GM12892 (cell line): ENCODE measurements at regions not wholly inside any gene's neighbourhood (a gene's known extent, or its start where the extent isn't known, plus 50 kb on each side); places are given as distances from the start of the nearest gene placed in this dataset.

Experiments
- POLR2A ChIP-seq: IDR thresholded peaks from 2 replicates; pipeline ENCODE4 v1.6.1; 2011; ENCODE audit warnings: low read depth, low read length, control low read depth
- POLR2AphosphoS5 ChIP-seq: IDR thresholded peaks from 2 replicates; pipeline ENCODE4 v1.6.1; 2011; ENCODE audit warnings: low read depth, low read length, control low read depth

- TF ChIP-seq POLR2A: no peak
- no peak for TF ChIP-seq POLR2AphosphoS5
Observed at GRCh38 chr4:13087041-13087440, 397.1 kb downstream of the RAB28 start.
